AML-193 (cell line): ENCODE measurements at regions not wholly inside any gene's neighbourhood (a gene's known extent, or its start where the extent isn't known, plus 50 kb on each side); places are given as distances from the start of the nearest gene placed in this dataset.

Experiments used
- DNase-seq, 2 experiments: peaks; one replicate each; lab custom pipeline; 2025; lab: John Stamatoyannopoulos, UW

GRCh38 chr3:40858364-40859115, 333.8 kb downstream of the ZNF621 start:
- DNase-seq = no peak

GRCh38 chr3:40862946-40863345, 336.4 kb upstream of the CTNNB1 start:
- DNase-seq = no peak

DNA sequence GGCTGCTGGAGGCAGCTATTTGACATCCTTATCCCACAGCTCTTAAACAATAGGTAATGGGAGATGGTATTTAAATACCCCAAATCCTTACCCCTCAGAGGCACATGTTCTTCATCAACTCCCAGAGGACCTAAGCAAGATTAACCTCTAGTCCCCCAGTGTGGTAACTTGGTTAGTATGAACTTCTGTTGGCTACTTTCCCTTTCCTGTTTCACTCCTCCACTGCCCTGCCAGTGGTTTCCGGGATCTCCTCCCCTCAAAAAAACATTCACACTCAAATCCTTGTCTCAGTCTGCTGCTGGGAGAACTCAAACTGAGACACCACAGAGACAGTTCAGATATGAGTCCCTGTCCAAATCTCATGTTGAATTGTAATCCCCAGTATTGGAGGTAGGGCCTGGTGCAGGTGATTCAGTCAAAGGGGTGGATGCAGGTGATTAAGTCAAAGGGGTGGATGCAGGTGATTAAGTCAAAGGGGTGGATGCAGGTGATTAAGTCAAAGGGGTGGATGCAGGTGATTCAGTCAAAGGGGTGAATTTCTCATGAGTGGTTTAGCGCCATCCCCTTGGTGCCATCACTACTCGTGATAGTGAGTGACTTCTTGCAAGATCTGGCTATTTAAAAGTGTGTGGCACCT, 335.0 kb upstream of the CTNNB1 start:
- no peak for DNase-seq

DNA sequence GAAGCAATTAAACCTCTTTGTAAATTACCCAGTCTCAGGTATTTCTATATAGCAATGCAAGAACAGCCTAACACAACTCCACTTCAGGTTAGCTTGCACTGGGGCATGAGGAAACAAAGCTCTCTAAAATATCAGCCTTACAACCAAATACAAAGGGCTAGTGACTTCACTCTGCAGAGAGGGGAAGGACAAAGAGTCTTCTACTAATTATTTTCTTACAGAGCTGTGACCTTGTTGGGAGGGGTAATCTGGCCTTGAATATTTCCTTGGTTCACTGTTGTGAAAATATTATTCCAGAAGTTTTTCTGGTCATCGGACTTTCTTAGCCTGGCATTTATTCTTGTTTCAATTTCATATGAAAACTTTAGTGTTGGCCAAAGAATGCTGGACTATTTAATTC, 334.4 kb upstream of the CTNNB1 start:
- DNase-seq = no peak

DNA sequence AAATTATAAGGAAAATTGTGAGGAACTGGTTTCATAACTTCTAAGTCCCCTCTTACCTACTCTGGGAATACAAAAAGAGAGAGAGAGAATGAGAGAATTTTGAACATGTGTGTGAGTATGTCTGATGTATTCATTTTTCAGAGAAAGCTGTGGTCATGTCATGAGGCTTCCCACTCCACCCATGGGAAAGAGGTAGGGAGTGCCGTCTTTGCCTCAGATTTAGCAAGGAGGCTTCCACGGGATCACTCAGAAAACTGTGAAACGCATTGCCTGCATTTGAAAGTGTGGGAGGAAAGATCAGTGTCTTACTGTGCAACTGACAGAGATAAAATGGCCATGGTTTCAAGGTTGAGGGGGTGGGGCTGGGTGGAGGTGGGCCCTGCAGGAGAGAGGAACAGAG, 331.5 kb upstream of the CTNNB1 start:
- DNase-seq = no peak

DNA sequence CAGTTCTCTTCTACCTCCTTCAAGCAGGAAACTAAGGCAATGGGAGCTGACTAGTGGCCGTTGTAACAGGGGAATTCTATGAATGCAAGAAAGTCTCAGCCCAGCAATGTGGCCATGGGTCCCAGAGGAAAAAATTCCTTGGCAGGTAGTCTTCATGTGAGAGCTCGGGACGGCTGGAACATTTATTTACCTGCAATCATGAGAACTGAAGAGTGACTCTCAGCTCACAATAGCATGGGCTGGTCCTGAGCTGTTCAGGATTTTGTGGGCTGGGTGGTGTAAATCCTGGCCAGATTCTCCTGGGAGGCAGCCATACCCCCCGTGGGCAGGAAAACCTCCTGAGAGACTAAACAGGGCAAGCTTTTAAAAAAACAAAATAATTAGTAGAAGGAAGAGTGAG, 330.3 kb upstream of the CTNNB1 start:
- DNase-seq = no peak

DNA sequence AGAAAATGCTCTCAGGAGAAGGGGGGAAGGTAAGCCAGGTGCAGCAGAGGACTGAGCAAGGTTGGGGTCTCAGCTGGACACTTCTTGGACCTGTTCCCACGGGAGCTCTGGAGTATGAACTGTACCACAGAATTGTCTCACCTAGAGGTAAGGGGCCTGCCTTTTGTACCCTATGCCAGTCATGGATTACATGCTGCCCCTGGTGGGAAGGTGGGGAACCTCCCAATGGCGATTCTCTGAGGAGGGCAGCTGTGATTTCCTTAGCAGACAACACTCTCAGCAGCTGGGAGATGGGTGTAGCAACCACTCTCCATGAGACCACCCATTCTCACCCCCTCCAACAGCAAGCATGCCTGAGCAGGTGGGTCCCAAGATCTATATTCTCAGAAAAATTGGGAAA, 329.4 kb upstream of the CTNNB1 start:
- DNase-seq = no peak

DNA sequence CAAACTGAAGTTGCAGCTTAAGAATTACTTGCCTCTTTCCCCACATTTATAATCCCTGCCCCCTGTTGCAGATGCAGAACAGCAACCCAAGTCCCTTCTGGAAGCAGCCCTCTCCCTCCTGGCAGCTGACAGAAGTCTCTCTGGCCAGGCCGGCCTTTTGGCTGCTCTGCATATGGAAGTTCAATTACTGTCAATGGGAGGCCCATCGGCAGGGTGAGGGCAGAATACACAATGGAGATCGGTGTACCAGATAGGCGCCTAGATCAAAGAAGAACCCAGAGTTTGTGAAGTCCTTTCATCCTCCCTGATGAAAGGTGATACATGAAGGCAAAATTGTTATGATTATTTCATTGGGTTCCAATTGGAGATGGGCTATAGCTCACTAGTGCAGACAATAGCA, 327.9 kb upstream of the CTNNB1 start:
- DNase-seq = no peak

DNA sequence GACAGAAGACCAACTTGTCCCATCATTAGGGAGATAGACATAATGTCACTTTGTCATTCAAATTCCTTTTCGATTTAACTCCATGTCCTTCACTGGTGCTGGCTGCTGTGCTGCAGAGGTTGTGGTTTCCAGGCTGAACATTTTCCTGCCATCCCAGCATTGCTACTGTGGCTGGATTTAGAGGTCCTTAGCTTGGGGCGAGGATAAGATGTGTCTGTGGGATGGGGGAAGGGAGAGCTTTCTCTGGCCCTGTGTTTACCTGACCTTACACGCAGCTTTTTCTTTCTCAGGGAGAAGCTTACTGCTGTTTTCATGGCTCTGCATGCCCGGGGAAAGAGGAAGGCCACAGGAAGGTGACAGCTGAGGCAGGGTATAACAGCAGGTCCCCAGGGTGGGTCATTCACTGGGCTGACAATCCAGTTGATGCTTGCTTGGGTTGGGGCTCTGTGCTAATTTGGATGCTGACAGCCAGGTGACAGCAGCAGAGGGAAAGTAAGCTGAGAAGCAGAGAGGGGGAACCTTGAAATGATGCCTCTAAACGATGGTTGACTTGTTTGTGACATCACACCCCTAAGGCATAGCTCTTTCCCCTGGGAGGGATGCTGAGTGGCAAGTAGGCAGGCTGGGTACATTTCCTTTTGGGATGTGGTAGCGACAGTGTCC, 326.9 kb upstream of the CTNNB1 start:
- no peak for DNase-seq

GRCh38 chr3:40873476-40873875, 325.8 kb upstream of the CTNNB1 start:
- no peak for DNase-seq

- DNase-seq = no peak
Observed at GRCh38 chr3:40873934-40874699, 325.2 kb upstream of the CTNNB1 start.

GRCh38 chr3:40875581-40875980, 323.7 kb upstream of the CTNNB1 start:
- DNase-seq = no peak

DNA sequence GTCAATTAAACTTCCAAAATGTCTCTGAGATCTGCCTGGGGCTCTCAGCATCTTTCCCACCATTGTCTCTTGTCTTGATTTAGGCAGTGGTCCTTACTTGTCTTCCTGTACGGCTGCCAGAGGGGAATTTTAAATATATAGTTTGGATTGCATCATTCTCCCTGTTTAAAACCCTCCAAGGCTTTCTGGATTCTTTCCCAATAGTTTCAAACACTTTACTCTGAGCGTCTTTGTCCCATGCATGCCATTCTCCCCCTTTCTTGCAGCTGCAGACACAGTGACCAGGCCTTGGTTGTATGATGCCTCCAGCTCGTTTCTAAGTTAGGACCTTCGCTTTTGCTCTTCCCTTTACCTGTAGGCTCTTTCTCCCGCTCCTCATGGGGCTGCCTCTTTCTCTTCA, 323.3 kb upstream of the CTNNB1 start:
- DNase-seq = no peak

DNA sequence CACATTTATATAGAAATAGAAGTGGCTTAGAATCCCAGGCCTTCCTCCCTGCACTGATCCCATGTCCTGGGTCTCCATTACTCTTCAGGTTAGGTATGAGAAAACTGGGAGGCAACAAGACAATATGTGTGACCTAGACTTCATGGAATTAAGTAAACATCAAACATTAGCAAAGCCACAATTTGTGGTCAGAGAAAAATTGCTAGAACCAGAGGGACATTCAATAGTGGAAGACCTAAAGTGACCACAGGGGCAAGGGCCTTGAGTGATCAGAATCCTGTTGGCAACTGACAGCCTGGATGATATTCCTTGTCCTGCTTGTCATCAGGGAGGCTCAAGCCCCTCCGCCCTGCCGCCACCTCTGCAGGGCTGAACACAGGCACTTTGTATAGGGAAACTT, 322.8 kb upstream of the CTNNB1 start:
- DNase-seq = no peak

GRCh38 chr3:40877631-40878463, 321.5 kb upstream of the CTNNB1 start:
- DNase-seq = no peak

GRCh38 chr3:40878464-40878905, 320.8 kb upstream of the CTNNB1 start:
- no peak for DNase-seq

DNA sequence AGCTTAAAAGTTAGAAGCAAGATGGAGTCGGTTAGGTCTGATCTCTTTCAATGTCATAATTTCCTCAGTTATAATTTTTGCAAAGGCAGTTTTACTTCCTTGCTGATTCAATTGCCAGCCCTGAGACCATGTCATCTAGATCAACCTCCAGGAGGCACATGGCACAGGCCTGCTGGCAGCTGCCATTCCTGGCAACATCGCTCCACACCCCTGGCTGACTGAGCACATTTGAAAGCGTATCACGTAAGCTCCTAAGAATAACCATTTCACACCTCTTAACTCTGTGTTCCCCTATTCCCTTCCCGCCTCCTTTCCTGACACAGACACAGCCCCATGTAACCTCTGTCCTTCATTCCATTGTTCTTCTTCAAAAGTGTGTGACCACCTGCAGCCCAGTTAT, 313.9 kb upstream of the CTNNB1 start:
- DNase-seq = no peak

GRCh38 chr3:40886660-40887425, 312.5 kb upstream of the CTNNB1 start:
- DNase-seq = no peak

- DNase-seq = no peak
Observed at GRCh38 chr3:40891186-40891585, 308.1 kb upstream of the CTNNB1 start.

DNA sequence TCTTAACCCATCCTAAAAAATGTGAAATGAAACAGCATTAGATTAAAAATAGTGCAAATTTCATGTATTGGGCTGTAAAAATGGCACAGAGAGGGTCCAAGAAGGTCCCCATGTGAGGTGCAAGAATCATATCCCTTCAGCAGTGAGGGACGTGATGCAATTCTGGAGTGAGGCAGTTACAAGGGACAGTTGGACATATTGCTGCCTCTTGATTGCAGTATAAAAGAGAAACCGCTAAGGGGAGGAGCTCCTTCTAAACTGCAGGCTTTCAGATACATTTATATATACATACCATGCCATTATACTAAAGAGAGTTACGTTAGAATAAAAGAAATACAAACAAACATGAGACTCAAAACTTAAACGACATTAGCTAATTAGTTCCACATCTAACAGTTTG, 304.2 kb upstream of the CTNNB1 start:
- DNase-seq = peak in 1 of 2 experiments; percentile 5

DNA sequence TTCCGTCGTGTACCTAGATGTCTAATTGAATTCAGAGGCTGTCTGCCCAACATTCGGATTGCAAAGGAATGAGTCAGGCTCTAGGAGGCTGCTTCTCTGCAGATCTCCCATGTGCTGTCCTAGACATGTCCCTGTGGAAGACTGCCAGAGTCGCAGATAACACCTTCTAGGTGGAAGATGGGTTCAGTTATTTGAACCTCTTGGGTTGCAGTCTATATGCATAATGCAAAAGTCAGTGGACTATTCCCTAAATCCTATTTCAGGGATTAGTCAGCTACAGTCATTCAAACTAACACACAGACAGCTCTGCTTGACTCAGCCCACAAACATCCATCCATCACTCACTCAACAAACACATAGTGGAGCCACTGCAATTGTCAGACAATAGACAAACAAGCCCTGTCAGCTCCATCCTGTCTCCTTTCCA, 300.0 kb upstream of the CTNNB1 start:
- DNase-seq = no peak
